ENCODE measurements at regions not wholly inside any gene's neighbourhood (a gene's known extent, or its start where the extent isn't known, plus 50 kb on each side); places are given as distances from the start of the nearest gene placed in this dataset.
"Not testable (repeated sequence)": the region's sequence is repeated elsewhere in the genome, so short reads cannot be mapped to it uniquely, and the experiment has no call there.

GRCh38 chr1:64361974-64362373 lies 108.0 kb upstream of the CACHD1 start:
- DNase-seq (ENCODE audit: low spot score): no peak

GRCh38 chr1:64363111-64363510 lies 106.8 kb upstream of the CACHD1 start:
- DNase-seq (ENCODE audit: low spot score): no peak

GRCh38 chr1:64363616-64364015 lies 106.3 kb upstream of the CACHD1 start:
- DNase-seq (ENCODE audit: low spot score): no peak

GRCh38 chr1:64366821-64367220 lies 103.1 kb upstream of the CACHD1 start:
- DNase-seq (ENCODE audit: low spot score): no peak

- no peak for DNase-seq (ENCODE audit: low spot score)
Measured at GRCh38 chr1:64368344-64368743, 101.6 kb upstream of the CACHD1 start.

GRCh38 chr1:64378826-64379225 lies 91.1 kb upstream of the CACHD1 start:
- no peak for DNase-seq (ENCODE audit: low spot score)

GRCh38 chr1:64387389-64388285 lies 82.3 kb upstream of the CACHD1 start:
- DNase-seq (ENCODE audit: low spot score): no peak

- DNase-seq (ENCODE audit: low spot score): no peak
Measured at GRCh38 chr1:64388336-64388735, 81.6 kb upstream of the CACHD1 start.

- no peak for DNase-seq (ENCODE audit: low spot score)
Measured at GRCh38 chr1:64392109-64392508, 77.8 kb upstream of the CACHD1 start.

GRCh38 chr1:64393790-64394189 lies 76.1 kb upstream of the CACHD1 start:
- DNase-seq (ENCODE audit: low spot score): no peak

GRCh38 chr1:64396817-64397216 lies 73.1 kb upstream of the CACHD1 start:
- DNase-seq (ENCODE audit: low spot score): no peak

GRCh38 chr1:64397541-64397940 lies 72.4 kb upstream of the CACHD1 start:
- no peak for DNase-seq (ENCODE audit: low spot score)

GRCh38 chr1:64398936-64399335 lies 71.0 kb upstream of the CACHD1 start:
- DNase-seq (ENCODE audit: low spot score): no peak

- DNase-seq (ENCODE audit: low spot score): no peak
Measured at GRCh38 chr1:64401285-64401684, 68.6 kb upstream of the CACHD1 start.

- no peak for DNase-seq (ENCODE audit: low spot score)
Measured at GRCh38 chr1:64403331-64403730, 66.6 kb upstream of the CACHD1 start.

- no peak for DNase-seq (ENCODE audit: low spot score)
Measured at GRCh38 chr1:64404202-64404601, 65.7 kb upstream of the CACHD1 start.

- no peak for DNase-seq (ENCODE audit: low spot score)
Measured at GRCh38 chr1:64405833-64406232, 64.1 kb upstream of the CACHD1 start.

GRCh38 chr1:64410217-64410616 lies 59.7 kb upstream of the CACHD1 start:
- DNase-seq (ENCODE audit: low spot score): no peak

GRCh38 chr1:64414855-64415546 lies 54.9 kb upstream of the CACHD1 start:
- not testable (repeated sequence) for DNase-seq (ENCODE audit: low spot score)

- DNase-seq (ENCODE audit: low spot score): no peak
Measured at GRCh38 chr1:64417803-64418202, 52.1 kb upstream of the CACHD1 start.

All from kidney capillary endothelial cell (primary cell).